Stimulated activated naive CD8-positive, alpha-beta T cell treated with anti-CD3 and anti-CD28 coated beads, Interleukin-15, Interleukin-2, amounts not matched to agents 100 U/mL and 50 U/mL, for 24 hours (primary cell): ENCODE measurements at regions not wholly inside any gene's neighbourhood (a gene's known extent, or its start where the extent isn't known, plus 50 kb on each side); places are given as distances from the start of the nearest gene placed in this dataset.

Experiments
- ATAC-seq: fragments of 150-1000 bp; cut with Tn5 transposase; one replicate; pipeline ENCODE4 v1.10.0; 2021
- DNase-seq: peaks from one replicate; pipeline ENCODE4 v3.0.0; 2021

- DNase-seq, result no peak
- no peak for ATAC-seq
These were observed 471.5 kb upstream of the CNTNAP2 start for GRCh38 chr7:145645135-145645515.

GRCh38 chr7:145644426-145645134 is 472.0 kb upstream of the CNTNAP2 start:
- no peak for ATAC-seq
- DNase-seq, result no peak

- no peak for ATAC-seq
- DNase-seq, result no peak
These were observed 472.6 kb upstream of the CNTNAP2 start for GRCh38 chr7:145643981-145644380.

DNA sequence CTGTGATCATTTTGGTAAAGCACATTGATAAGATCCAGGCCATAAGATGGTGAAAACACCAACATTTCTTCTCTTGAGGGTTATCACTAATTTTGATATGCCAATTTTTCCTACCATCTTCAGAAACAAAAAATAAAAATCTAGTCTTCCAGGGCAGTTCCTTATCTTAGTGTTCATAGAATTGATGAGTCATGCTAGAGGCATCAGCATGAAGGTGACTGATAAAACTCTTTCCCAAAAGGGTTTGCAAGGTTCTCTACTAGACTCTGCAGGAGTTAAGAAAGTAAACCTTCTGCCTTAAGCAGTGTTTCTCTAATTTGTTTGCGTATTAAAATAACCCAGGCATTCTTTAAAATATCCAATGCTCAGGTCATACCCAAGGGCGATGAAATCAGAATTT is 483.1 kb upstream of the CNTNAP2 start:
- ATAC-seq (no peak), DNase-seq (no peak)

DNA sequence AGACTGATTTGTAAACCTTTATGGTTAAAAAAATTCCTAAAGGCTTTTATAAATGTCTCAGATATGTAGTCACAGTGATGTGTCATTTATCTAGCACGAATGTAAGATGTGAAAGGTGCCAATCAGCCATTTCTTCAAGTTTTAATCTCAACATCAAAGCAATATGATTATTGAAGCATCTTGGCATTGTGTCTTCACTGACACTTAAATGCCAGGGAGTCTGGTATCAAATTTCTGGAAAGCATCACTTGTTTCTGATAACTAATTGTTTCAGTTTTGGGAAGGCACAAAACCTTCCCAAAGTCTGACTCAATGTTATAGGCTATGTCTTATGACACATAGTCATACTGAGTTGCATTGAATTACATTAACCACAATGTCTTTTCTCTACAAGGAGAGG is 492.0 kb upstream of the CNTNAP2 start:
- DNase-seq, result no peak

DNA sequence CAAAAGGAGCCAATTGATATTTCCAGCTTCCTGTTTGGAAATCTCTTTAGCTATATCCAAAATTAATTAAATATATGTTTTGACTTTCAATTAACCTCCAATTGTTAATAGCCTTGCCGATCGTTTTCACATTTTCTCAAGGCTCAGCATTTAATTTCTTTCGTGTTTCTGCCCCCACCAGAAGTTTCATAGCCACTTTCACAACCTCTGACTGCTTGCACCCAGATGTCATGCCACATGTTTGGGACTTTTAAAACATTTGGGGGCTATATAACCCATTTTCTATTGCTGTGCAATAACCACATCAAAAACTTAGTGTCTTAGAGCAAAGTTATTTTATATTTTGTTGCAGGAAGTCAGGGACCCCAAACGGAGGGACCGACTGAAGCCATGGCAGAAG is 510.6 kb upstream of the CNTNAP2 start:
- no peak for DNase-seq
- ATAC-seq, result no peak

More for the DNA sequence above, 492.0 kb upstream of the CNTNAP2 start:
- no peak for ATAC-seq

DNA sequence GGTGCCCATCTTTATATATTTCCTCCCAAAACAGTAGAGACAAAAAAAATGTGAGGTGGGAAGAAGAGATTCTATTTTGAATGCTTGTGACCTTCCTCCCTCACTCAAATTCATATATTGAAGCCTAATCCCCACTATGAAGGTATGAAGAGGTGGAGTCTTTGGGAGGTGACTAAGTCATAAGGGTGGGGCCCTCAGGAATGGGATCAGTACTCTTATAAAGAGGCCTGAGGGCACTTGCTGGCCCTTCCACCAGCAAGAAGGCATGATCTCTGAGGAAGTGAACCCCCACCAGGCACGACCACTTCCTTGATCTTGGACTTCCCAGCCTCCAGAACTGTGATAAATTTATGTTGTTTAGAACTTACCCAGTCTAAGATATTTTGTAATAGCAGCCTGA is 517.2 kb upstream of the CNTNAP2 start:
- ATAC-seq (no peak), DNase-seq (no peak)

DNA sequence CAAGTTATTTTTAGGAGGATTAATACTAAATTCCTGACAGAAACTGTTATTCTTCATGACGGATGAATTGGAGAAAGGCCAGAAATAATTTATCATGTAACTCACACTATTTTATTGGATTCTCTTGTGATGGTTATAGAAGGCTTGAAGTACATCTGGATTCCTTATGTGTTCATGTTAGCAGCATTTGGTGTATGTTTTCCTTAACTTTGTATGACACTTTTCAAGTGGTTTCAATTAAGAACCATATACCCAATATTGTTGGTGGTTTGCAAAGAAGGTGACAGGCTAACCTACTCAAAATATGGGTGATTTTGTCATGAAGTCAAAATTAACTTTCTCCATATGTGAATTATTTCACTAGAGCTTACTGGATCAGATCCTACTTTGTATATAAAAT is 532.2 kb upstream of the CNTNAP2 start:
- DNase-seq (no peak), ATAC-seq (no peak)

DNA sequence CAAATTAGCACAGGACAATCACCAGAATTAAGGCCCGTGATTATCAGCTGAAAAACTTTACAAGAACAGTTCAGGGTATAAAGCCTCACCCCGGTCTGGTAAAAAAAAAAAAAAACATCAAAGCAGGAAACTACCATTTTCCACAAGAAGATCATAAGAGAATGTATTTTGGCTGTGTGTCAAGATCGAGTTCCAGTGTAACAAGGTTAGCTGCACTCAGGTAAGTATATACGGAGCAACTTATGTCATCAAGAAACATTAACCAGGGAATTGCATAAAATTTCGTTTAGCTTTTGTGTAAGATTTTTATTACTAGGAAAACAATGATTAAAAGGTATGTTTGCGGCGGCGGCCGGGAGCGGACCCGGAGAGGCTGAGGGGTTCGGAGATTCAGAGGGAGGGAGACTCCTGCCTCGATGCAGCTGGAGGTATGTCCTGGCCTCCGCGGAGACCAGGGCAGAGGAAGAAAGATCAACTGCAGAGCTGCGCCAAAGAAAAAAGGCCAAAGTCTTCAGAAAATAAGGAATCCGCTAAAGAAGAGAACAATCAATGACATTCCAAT is 533.8 kb upstream of the CNTNAP2 start:
- DNase-seq, result no peak
- ATAC-seq, result no peak

GRCh38 chr7:145557805-145558204 is 558.8 kb upstream of the CNTNAP2 start:
- DNase-seq, result no peak
- ATAC-seq, result no peak

GRCh38 chr7:145543242-145543641 is 573.4 kb upstream of the CNTNAP2 start:
- no peak for ATAC-seq
- DNase-seq, result no peak

- no peak for DNase-seq
- no peak for ATAC-seq
These were observed 576.7 kb upstream of the CNTNAP2 start for GRCh38 chr7:145539910-145540309.

- DNase-seq (no peak), ATAC-seq (no peak)
These were observed 582.3 kb upstream of the CNTNAP2 start for GRCh38 chr7:145534301-145534700.

DNA sequence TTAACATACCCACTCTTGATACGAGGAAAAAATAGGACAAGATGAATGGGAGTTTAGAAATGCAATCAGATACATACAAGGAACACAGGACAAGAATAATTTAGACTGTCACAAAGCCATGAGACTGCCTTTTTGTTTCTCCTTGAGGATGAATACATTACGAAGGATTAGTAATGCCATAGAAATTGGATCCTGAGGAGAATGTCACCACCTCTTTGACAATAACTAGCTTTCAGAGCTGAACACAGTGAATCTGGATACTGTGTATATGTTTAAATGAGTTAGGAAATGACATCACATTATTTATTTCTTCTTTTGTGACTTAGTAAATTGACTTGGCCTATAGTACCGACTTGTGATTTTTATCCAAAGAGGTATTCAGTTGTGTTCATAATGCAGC is 596.3 kb upstream of the CNTNAP2 start:
- ATAC-seq, result no peak
- no peak for DNase-seq

GRCh38 chr7:145511004-145511403 is 605.6 kb upstream of the CNTNAP2 start:
- ATAC-seq (no peak), DNase-seq (no peak)

DNA sequence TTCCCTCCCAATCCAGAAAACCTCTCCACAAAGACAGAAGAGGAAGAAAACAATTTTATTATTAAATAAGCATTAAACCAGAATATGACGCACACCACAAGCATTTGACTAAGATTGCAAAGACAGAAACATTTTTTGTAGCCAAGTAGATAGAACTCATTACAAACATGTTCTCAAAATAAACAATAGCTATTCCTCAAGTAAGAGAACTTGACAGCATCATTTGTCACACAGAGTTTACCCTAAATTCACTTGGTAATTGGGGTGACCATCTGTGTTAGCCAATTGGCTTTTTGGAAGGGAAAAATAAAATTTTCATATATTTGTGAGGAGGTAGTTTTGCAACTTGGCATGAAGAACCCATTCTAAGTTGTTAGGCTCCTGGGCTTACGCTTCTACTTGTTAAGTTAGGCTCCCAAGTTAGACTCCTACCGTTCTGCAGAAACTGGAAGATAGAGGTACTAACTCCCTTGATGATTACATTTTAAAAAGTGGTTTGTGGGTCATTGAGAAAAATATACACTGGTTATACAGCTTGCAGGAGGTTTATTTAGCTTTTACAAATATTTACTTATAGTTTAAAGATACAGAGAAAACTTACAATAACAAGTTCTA is 618.6 kb upstream of the CNTNAP2 start:
- DNase-seq, result no peak
- no peak for ATAC-seq

- ATAC-seq (no peak), DNase-seq (no peak)
These were observed 626.2 kb upstream of the CNTNAP2 start for GRCh38 chr7:145490356-145490755.

- no peak for DNase-seq
These were observed 627.0 kb upstream of the CNTNAP2 start for GRCh38 chr7:145489609-145490008.

DNA sequence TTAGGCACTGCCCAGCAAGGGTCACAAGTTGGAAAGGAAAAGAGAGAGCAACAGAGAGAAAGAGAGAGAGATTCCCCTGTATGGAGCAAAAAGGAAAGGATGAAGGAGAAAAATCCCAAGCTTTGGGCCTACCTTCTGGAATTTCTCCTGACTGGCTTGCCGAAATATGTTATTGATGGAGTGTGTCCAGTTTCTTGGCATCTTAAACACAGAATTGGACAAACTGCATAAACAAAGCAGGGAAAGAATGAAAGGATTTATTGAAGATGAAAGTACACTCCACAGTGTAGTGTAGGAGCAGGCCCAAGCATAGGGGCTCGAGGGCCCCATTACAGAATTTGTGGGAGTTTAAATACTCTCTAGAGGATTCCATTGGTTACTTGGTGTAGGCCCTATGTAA is 627.8 kb upstream of the CNTNAP2 start:
- DNase-seq (no peak), ATAC-seq (no peak)

More at GRCh38 chr7:145489609-145490008, 627.0 kb upstream of the CNTNAP2 start:
- no peak for ATAC-seq

GRCh38 chr7:145481985-145482384 is 634.6 kb upstream of the CNTNAP2 start:
- no peak for DNase-seq
- ATAC-seq, result no peak

GRCh38 chr7:145478541-145478940 is 638.1 kb upstream of the CNTNAP2 start:
- ATAC-seq (no peak), DNase-seq (no peak)

DNA sequence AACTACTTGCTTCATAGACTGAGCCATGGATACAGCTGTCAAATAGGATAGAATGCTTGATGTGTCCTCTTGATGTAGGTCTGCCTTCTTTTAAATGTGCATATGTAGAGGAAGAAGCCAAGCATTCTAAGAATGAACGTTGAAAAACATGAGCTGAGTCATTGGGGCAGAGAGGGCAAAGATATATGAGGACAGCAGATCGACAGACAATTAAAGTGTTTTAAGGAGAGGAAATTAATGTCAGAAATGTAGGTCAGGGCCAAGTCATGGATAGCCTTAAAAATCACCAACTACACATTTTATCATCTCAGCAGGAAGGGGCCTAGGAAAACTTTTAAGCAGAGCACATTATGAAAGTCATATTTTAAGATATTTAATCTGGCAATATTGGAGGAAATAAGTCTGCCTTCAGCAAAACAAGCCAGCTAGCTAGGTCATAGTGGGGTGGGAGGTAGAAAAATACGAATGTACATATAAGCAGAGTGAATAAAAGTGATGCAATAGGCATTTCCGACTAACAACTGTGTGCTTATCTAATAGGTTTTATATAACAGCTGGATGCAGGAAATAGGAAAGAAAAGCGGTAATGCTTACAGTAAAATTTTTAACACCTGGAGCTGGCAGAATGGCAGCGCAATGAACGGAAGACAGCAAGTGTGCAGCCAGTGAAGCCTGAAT is 638.3 kb upstream of the TPK1 start:
- ATAC-seq (no peak), DNase-seq (no peak)

GRCh38 chr7:145471883-145472282 is 636.0 kb upstream of the TPK1 start:
- no peak for ATAC-seq

More at GRCh38 chr7:145471883-145472282, 636.0 kb upstream of the TPK1 start:
- no peak for DNase-seq
